HL-60 (cell line): ENCODE measurements at regions not wholly inside any gene's neighbourhood (a gene's known extent, or its start where the extent isn't known, plus 50 kb on each side); places are given as distances from the start of the nearest gene placed in this dataset.

Experiments
- CTCF ChIP-seq: IDR thresholded peaks from one replicate; pipeline ENCODE4 v1.5.1; 2011; ENCODE audit warnings: low read length, control low read depth, inconsistent platforms; ENCODE audit not compliant: insufficient read depth
- GABPA ChIP-seq: IDR thresholded peaks from 2 replicates; pipeline ENCODE4 v1.6.1; 2012; ENCODE audit warnings: low read depth
- POLR2AphosphoS5 ChIP-seq: IDR thresholded peaks from 2 replicates; pipeline ENCODE4 v1.6.1; 2012; ENCODE audit warnings: low read depth
- SPI1 ChIP-seq: IDR thresholded peaks from 2 replicates; pipeline ENCODE4 v1.6.1; 2012; ENCODE audit warnings: low read depth, mild to moderate bottlenecking, borderline replicate concordance

GRCh38 chr1:73382966-73383365 lies 815.0 kb downstream of the LRRIQ3 start:
- TF ChIP-seq CTCF (no peak), POLR2AphosphoS5 (no peak), GABPA (no peak), SPI1 (no peak)
